Pancreas (tissue), 10 donors: ENCODE measurements at regions not wholly inside any gene's neighbourhood (a gene's known extent, or its start where the extent isn't known, plus 50 kb on each side); places are given as distances from the start of the nearest gene placed in this dataset.
A peak's percentile ranks its signal among the peaks of the same experiment; 100 is the strongest.

Source experiments
- ATAC-seq, 4 donors: fragments of 200-7000 bp; cut with Tn5 transposase; one replicate each; pipeline versions ENCODE4 v1.8.0 to v1.9.1; 2020; ENCODE audit warnings: mild to moderate bottlenecking in 4 of 4, moderate library complexity in 4 of 4
- DNase-seq, 6 donors: peaks; one replicate each; pipeline ENCODE4 v3.0.0-alpha.2; 2020
- FAIRE-seq: peaks from 2 replicates; lab custom pipeline; 2012; peaks lifted over from hg19 to GRCh38; lab: Jason Lieb, UNC
- H3K27ac ChIP-seq, 4 donors: fragments of 200-600 bp; sonication (generic); 1 replicate in 3 of 4; 2 replicates in 1 of 4; pipeline versions ENCODE4 v1.5.0 to v1.8.0; 2020
- H3K27me3 ChIP-seq, 4 donors: fragments of 200-600 bp; one replicate each; pipeline ENCODE4 v1.8.0; 2021
- H3K36me3 ChIP-seq, 3 donors: fragments of 200-600 bp; sonication (generic) in 1 of 3; one replicate each; pipeline versions ENCODE4 v1.5.0 to v1.8.0; 2020 to 2021
- H3K4me1 ChIP-seq, 3 donors: fragments of 200-600 bp; one replicate each; pipeline ENCODE4 v1.8.0; 2021
- H3K4me3 ChIP-seq, 4 donors: fragments of 200-600 bp; sonication (generic) in 2 of 4; one replicate each; pipeline versions ENCODE4 v1.5.0 to v1.8.0; 2020 to 2021
- H3K9me3 ChIP-seq, 4 donors: fragments of 200-600 bp; one replicate each; pipeline ENCODE4 v1.8.0; 2021
- CTCF ChIP-seq, 4 donors: fragments of 200-600 bp; sonication (generic) in 3 of 4; IDR thresholded peaks; one replicate each; pipeline versions ENCODE4 v1.5.0 to v1.8.0; 2021; ENCODE audit warnings: antibody characterized with exemption in 4 of 4
- WGBS, 2 donors: extraction: QIAGEN DNeasy Blood & Tissue Kit; methylation state at CpG; one replicate each; pipeline ENCODE4 v1.1.7; 2013; 5-methylcytosine and 5-hydroxymethylcytosine counted together
- intact Hi-C, 3 donors: fragments of 100-400 bp; cut with DNase I; formaldehyde crosslinking; loops; one replicate each; pipeline versions ENCODE4 v1.11.1 to v1.14.2; 2022
- donor health status: healthy with polysubstance abuse.
- donor health status: DM: no; HTN: no; CAD: no; lungs with moderate emphysema.
- donor health status: DM: no; HTN: no; CAD: no.
- donor health status: control.
- donor health status: control.
- donor health status: Bipolar disorder and iron deficiency.
- donor health status: DM: yes; HTN: yes; CAD: no.
- donor health status: DM: no; HTN: no; CAD: no.
- donor health status: DM: no; HTN: no; CAD: no.
- donor health status: DM: yes; HTN: yes; CAD: no.

DNA sequence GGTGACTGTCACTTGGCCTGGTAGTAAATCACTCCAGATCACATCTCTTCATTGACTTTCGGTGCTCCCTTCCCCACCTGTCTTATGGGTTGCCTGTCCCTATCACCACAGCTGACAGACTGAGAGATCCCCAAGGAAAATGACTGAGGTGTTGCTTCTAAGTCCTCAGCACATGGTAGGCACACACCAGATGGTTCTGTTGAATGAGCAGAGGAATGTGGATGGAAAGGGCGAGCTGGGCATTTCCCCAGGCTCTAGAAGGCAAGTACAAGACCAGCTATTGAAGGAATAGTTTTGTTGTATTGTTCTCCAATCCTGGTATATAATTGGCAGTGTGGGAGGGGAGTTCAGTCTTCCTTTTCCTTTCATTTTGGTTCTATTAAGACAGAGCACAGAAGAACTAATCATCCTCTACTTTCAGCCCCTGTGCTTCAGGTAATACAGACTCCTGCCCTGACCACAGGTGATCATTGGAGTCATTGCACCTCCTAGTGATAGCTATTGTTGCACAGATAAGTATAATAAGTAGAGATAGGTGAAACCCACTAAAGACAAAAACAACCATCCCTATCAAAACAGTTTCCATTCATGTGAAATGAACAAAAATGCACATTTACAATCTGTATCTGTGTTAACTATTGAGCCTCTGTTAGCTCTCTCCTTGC lies 158.6 kb downstream of the TRAM1L1 start:
- no peak for TF ChIP-seq CTCF (IDR thresholded peaks at IDR 0.05)
- 93 to 100% methylated on average over 2 of the region's 2 CpGs for WGBS, 2 donors

GRCh38 chr4:116925900-116926457 lies 159.4 kb downstream of the TRAM1L1 start:
- TF ChIP-seq CTCF (IDR thresholded peaks at IDR 0.05), result no peak
- Histone ChIP-seq H3K9me3 (no peaks in the 10 kb centered on the region), H3K4me3 (peak overlapping the region in 3 of 4 donors; percentile 8 to 22 (median 21)), H3K27ac (no peak overlapping the region), H3K4me1 (no peaks in the 10 kb centered on the region), H3K27me3 (peaks cover 0 to 17% (median 7%) of the 10 kb centered on the region in 4 donors), H3K36me3 (no peaks in the 10 kb centered on the region)
- intact Hi-C loops, result no loop called here
- 6 to 8% methylated on average over 51 of the region's 51 CpGs for WGBS, 2 donors
- ATAC-seq, result peak; percentile 61 to 90 (median 76)
- peak; percentile 7 to 69 (median 29) for DNase-seq
- no peak for FAIRE-seq

More for the DNA sequence above, 158.6 kb downstream of the TRAM1L1 start:
- FAIRE-seq (no peak), DNase-seq (no peak), ATAC-seq (peak in 1 of 4 donors; percentile 51)
- Histone ChIP-seq H3K27me3 (peaks cover 0 to 17% (median 7%) of the 10 kb centered on the region in 4 donors), H3K4me3 (no peak overlapping the region), H3K36me3 (no peaks in the 10 kb centered on the region), H3K27ac (no peak overlapping the region), H3K9me3 (no peaks in the 10 kb centered on the region), H3K4me1 (no peaks in the 10 kb centered on the region)
- intact Hi-C loops, result no loop called here

GRCh38 chr4:116923389-116923788 lies 162.0 kb downstream of the TRAM1L1 start:
- no peak for TF ChIP-seq CTCF (IDR thresholded peaks at IDR 0.05)
- no peak for FAIRE-seq
- ATAC-seq, result no peak

GRCh38 chr4:116913451-116913850 lies 171.9 kb downstream of the TRAM1L1 start:
- Histone ChIP-seq H3K9me3 (no peaks in the 10 kb centered on the region), H3K4me3 (no peak overlapping the region), H3K36me3 (no peaks in the 10 kb centered on the region), H3K4me1 (no peaks in the 10 kb centered on the region), H3K27ac (no peak overlapping the region), H3K27me3 (no peaks in the 10 kb centered on the region)
- TF ChIP-seq CTCF (IDR thresholded peaks at IDR 0.05), result no peak
- no peak for DNase-seq
- no peak for ATAC-seq
- intact Hi-C loops, result no loop called here
- WGBS, 2 donors, result 56 to 73% methylated on average over 1 of the region's 1 CpG
- no peak for FAIRE-seq

More at GRCh38 chr4:116923389-116923788, 162.0 kb downstream of the TRAM1L1 start:
- Histone ChIP-seq H3K9me3 (no peaks in the 10 kb centered on the region), H3K27ac (no peak overlapping the region), H3K27me3 (peaks cover 0 to 17% (median 6%) of the 10 kb centered on the region in 4 donors), H3K36me3 (no peaks in the 10 kb centered on the region), H3K4me3 (no peak overlapping the region), H3K4me1 (no peaks in the 10 kb centered on the region)
- intact Hi-C loops, result no loop called here
- 63 to 84% methylated on average over 4 of the region's 4 CpGs for WGBS, 2 donors
- no peak for DNase-seq

DNA sequence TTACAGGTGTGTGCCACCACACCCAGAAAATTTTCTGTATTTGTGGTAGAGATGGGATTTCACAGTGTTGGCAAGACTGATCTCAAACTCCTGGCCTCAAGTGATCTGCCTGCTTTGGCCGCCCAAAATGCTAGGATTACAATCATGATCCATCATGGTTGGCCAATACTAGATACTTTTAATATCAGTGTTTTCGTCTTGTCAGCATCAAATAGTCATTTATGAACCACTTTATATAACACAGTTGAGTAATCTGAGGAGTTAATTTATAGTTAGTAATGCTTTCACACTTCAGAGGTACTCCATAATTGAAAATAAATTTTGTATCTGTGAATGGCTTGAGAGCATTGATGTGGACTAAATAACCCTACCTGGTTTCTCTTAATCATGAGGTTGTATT lies 178.6 kb downstream of the TRAM1L1 start:
- H3K4me3 ChIP-seq, result no peak overlapping the region
- WGBS, 2 donors, result 57 to 64% methylated on average over 2 of the region's 2 CpGs
- no peak overlapping the region for H3K27ac ChIP-seq
- no peaks in the 10 kb centered on the region for H3K9me3 ChIP-seq
- peaks cover 0 to 4% (median 1%) of the 10 kb centered on the region in 4 donors for H3K27me3 ChIP-seq
- FAIRE-seq (no peak), DNase-seq (no peak), ATAC-seq (no peak)
- no peaks in the 10 kb centered on the region for H3K4me1 ChIP-seq
- H3K36me3 ChIP-seq, result no peaks in the 10 kb centered on the region
- no peak for TF ChIP-seq CTCF (IDR thresholded peaks at IDR 0.05)
- intact Hi-C loops, result no loop called here
